Sigmoid colon (tissue), 6 donors: ENCODE measurements at regions not wholly inside any gene's neighbourhood (a gene's known extent, or its start where the extent isn't known, plus 50 kb on each side); places are given as distances from the start of the nearest gene placed in this dataset.

Experiments
- DNase-seq: peaks from one replicate; pipeline ENCODE4 v3.0.0-alpha.2; 2019
- H3K27ac ChIP-seq, 4 donors: fragments of 200-600 bp; sonication (generic); one replicate each; pipeline ENCODE4 v1.5.1; 2016 to 2019; ENCODE audit warnings: mild to moderate bottlenecking in 1 of 4
- H3K27me3 ChIP-seq, 3 donors: fragments of 200-600 bp; sonication (generic); one replicate each; pipeline ENCODE4 v1.5.1; 2019; ENCODE audit warnings: mild to moderate bottlenecking in 1 of 3
- H3K36me3 ChIP-seq, 4 donors: fragments of 200-600 bp; sonication (generic); one replicate each; pipeline ENCODE4 v1.5.1; 2016 to 2019
- H3K4me1 ChIP-seq, 4 donors: fragments of 200-600 bp; sonication (generic); one replicate each; pipeline ENCODE4 v1.5.1; 2017 to 2019
- H3K4me3 ChIP-seq, 4 donors: fragments of 200-600 bp; sonication (generic); one replicate each; pipeline ENCODE4 v1.5.1; 2017 to 2019; ENCODE audit warnings: mild to moderate bottlenecking in 2 of 4, moderate library complexity in 1 of 4
- H3K9me3 ChIP-seq, 4 donors: fragments of 200-600 bp in 3 of 4; sonication (generic) in 3 of 4; one replicate each; pipeline versions ENCODE4 v1.5.1 to v1.6.1; 2013 to 2019
- EP300 ChIP-seq, 4 donors: sonication (generic); formaldehyde crosslinking; IDR thresholded peaks; one replicate each; pipeline ENCODE4 v1.6.1; 2017; ENCODE audit warnings: antibody characterized with exemption in 4 of 4
- POLR2A ChIP-seq, 2 donors: fragments of 450-650 bp; IDR thresholded peaks; one replicate each; pipeline ENCODE4 v1.6.1; 2016; ENCODE audit warnings: antibody characterized with exemption in 2 of 2, mild to moderate bottlenecking in 2 of 2, moderate library complexity in 2 of 2
- POLR2AphosphoS5 ChIP-seq, 4 donors: sonication (generic); formaldehyde crosslinking; IDR thresholded peaks; one replicate each; pipeline ENCODE4 v1.6.1; 2017; ENCODE audit warnings: antibody characterized with exemption in 4 of 4
- WGBS, 2 donors: extraction: QIAGEN DNeasy Blood & Tissue Kit; methylation state at CpG; one replicate each; pipeline ENCODE4 v1.1.7; 2013; 5-methylcytosine and 5-hydroxymethylcytosine counted together
- intact Hi-C: fragments of 100-400 bp; cut with DNase I; formaldehyde crosslinking; loops from one replicate; pipeline ENCODE4 v1.15.1; 2023
- TF ChIP-seq, protein P1 (sequence below), 4 experiments: fragments of 450-650 bp in 3 of 4; fragments of 200-600 bp in 1 of 4; IDR thresholded peaks; one replicate each; pipeline ENCODE4 v1.5.1; 2016 to 2019; ENCODE audit warnings: antibody characterized with exemption in 4 of 4, mild to moderate bottlenecking in 3 of 4, moderate library complexity in 2 of 4
- donor health status: healthy with polysubstance abuse.
- donor health status: healthy.

DNA sequence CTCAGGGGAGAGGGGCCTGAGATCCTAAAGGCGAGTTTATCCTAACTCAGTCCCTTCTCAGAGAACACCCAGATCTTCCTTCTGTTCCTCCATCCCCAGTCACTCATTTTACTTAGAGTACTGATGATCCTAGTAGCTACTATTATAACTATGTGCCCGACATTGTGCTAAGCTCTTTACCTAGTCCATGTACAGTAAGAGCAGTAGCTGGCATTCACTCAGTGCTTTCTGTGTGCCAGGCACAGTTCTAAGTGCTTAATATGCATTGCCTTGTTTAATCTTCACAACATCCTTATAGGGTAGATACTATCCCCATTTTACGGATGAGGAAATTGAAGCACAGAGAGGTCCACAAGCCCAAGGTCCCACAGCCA, 58.3 kb downstream of the FRMPD3 start:
- Histone ChIP-seq H3K4me3 (no peak overlapping the region), H3K4me1 (peaks cover 0 to 12% (median 0%) of the 10 kb centered on the region in 4 donors), H3K9me3 (no peaks in the 10 kb centered on the region), H3K27ac (no peak overlapping the region), H3K36me3 (no peaks in the 10 kb centered on the region), H3K27me3 (peaks cover 0 to 22% (median 15%) of the 10 kb centered on the region in 3 donors)
- no peak for TF ChIP-seq POLR2AphosphoS5 (IDR thresholded peaks at IDR 0.05)
- DNase-seq = no peak
- intact Hi-C loops = no loop called here
- WGBS, 2 donors = 65 to 66% methylated on average over 3 of the region's 3 CpGs

DNA sequence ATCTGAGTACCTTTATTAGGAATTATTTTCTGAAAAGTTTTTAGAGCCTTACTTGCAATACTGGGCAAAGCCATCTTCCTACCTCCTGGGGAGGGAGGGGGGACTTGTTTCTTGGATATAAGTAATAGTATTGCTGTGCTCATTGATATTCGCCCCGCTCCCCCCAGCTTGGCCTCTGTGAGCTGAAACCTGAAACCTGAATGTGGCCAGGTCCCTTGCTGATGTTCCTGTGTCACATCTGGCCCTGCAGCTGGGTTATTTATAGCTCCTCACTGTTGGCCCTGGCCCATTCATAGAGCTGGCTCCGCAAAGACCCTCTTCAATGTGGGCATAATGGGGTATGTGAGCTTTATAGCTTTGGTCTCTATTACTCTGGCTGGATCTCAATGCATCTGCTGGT, 59.5 kb downstream of the FRMPD3 start:
- no peaks in the 10 kb centered on the region for H3K9me3 ChIP-seq
- no peak overlapping the region for H3K27ac ChIP-seq
- intact Hi-C loops = no loop called here
- H3K27me3 ChIP-seq = peaks cover 0 to 22% (median 15%) of the 10 kb centered on the region in 3 donors
- peaks cover 0 to 12% (median 0%) of the 10 kb centered on the region in 4 donors for H3K4me1 ChIP-seq
- no peak for DNase-seq
- WGBS, 2 donors = 92 to 94% methylated on average over 3 of the region's 3 CpGs
- no peaks in the 10 kb centered on the region for H3K36me3 ChIP-seq
- H3K4me3 ChIP-seq = no peak overlapping the region
- TF ChIP-seq POLR2AphosphoS5 (IDR thresholded peaks at IDR 0.05) (no peak), POLR2A (IDR thresholded peaks at IDR 0.05) (no peak), EP300 (IDR thresholded peaks at IDR 0.05) (no peak)
- TF ChIP-seq, protein P1, sequence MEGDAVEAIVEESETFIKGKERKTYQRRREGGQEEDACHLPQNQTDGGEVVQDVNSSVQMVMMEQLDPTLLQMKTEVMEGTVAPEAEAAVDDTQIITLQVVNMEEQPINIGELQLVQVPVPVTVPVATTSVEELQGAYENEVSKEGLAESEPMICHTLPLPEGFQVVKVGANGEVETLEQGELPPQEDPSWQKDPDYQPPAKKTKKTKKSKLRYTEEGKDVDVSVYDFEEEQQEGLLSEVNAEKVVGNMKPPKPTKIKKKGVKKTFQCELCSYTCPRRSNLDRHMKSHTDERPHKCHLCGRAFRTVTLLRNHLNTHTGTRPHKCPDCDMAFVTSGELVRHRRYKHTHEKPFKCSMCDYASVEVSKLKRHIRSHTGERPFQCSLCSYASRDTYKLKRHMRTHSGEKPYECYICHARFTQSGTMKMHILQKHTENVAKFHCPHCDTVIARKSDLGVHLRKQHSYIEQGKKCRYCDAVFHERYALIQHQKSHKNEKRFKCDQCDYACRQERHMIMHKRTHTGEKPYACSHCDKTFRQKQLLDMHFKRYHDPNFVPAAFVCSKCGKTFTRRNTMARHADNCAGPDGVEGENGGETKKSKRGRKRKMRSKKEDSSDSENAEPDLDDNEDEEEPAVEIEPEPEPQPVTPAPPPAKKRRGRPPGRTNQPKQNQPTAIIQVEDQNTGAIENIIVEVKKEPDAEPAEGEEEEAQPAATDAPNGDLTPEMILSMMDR (IDR thresholded peaks at IDR 0.05) = no peak

DNA sequence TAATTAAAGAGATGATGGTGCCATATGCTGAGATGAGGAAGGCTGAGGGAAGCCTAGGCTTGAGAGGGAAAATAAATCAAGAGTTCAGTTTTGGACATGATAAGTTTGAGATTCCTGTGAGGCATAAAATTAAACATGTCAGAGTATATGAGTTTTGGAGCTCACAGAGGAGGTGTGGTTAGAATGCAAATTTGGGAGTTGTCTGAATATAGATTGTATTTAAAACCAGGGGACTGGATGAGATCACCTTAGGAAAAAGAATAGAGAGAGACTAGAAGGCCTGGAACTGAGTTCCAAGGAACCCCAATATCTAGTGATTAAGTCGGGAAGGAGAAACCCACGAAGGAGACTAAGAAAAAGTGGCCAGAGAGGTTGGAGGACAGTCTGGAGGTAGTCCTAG, 65.5 kb downstream of the FRMPD3 start:
- intact Hi-C loops = no loop called here
- WGBS, 2 donors = 82 to 89% methylated on average over 2 of the region's 2 CpGs
- no peaks in the 10 kb centered on the region for H3K27me3 ChIP-seq

DNA sequence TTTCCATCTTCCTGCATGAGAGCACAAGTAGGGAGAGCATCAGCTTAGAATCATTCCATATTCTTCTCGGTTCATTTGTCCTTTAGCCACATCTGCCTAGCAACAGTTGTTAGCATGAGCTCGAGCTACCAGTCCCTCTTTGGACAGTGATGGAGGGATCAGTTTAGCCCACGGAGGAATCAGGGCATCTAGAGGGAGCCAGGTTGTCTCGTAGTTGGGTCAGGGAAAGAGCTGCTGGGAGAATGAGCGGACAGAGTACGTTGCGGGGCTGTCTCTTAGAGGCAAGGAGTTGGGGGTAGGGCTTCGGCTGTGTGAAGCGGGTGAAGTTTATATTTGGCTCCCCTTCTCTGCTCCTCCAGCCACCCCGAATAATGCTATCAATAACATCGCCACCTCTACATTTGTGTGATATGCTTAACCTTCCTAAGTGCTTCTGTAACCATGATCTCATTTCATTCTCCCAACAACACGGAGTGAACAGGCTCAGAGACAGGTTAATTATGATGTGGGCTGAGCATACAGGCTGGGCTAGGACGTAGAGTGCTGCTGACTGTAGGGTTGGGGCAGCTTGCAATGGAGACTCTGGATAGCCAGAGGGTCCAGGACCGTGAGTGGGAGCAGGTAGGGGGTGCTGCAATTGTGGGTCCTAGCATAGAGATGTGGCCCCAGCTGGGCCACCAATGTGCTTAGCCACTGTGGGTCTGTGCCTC, 72.6 kb downstream of the FRMPD3 start:
- no peak for DNase-seq
- TF ChIP-seq POLR2AphosphoS5 (IDR thresholded peaks at IDR 0.05) (no peak), EP300 (IDR thresholded peaks at IDR 0.05) (no peak), POLR2A (IDR thresholded peaks at IDR 0.05) (no peak)
- TF ChIP-seq, protein P1 (IDR thresholded peaks at IDR 0.05) = no peak
- H3K27ac ChIP-seq = no peak overlapping the region
- H3K36me3 ChIP-seq = no peaks in the 10 kb centered on the region
- H3K4me1 ChIP-seq = no peaks in the 10 kb centered on the region
- WGBS, 2 donors = 85 to 88% methylated on average over 14 of the region's 14 CpGs
- H3K4me3 ChIP-seq = no peak overlapping the region
- H3K9me3 ChIP-seq = no peaks in the 10 kb centered on the region
- intact Hi-C loops = no loop called here
- no peaks in the 10 kb centered on the region for H3K27me3 ChIP-seq

More for the DNA sequence above, 65.5 kb downstream of the FRMPD3 start:
- DNase-seq = no peak
- Histone ChIP-seq H3K4me3 (no peak overlapping the region), H3K4me1 (no peaks in the 10 kb centered on the region), H3K36me3 (no peaks in the 10 kb centered on the region), H3K9me3 (no peaks in the 10 kb centered on the region), H3K27ac (no peak overlapping the region)
- TF ChIP-seq, protein P1 (IDR thresholded peaks at IDR 0.05) = no peak

DNA sequence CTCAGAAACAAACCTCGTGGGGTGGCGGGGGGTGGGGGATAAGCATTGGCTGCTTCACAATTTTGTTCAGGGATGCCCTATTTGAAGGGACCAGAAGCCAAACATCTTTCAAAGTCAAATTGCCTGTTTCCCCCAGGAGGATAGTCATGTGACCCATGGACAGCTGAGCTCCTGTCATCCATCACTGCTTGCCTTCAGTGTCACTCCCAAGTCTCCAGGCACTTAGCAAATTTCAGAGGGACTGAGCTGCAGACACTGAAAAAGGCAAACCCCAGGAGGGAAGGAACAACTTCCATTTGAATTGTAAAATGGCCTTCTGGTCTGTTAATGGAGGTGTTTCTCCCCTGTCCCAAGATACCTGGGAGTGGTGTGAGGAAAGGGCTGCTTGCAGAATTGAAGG, 73.4 kb downstream of the FRMPD3 start:
- TF ChIP-seq, protein P1 (IDR thresholded peaks at IDR 0.05) = no peak
- TF ChIP-seq EP300 (IDR thresholded peaks at IDR 0.05) (no peak), POLR2A (IDR thresholded peaks at IDR 0.05) (no peak), POLR2AphosphoS5 (IDR thresholded peaks at IDR 0.05) (no peak)
- no peaks in the 10 kb centered on the region for H3K36me3 ChIP-seq
- no peak overlapping the region for H3K4me3 ChIP-seq
- intact Hi-C loops = no loop called here
- H3K27ac ChIP-seq = no peak overlapping the region
- H3K9me3 ChIP-seq = no peaks in the 10 kb centered on the region
- WGBS, 2 donors = 83 to 90% methylated on average over 2 of the region's 2 CpGs
- H3K4me1 ChIP-seq = no peaks in the 10 kb centered on the region
- H3K27me3 ChIP-seq = no peaks in the 10 kb centered on the region
- no peak for DNase-seq
